ENCODE measurements at regions not wholly inside any gene's neighbourhood (a gene's known extent, or its start where the extent isn't known, plus 50 kb on each side); places are given as distances from the start of the nearest gene placed in this dataset.

DNA sequence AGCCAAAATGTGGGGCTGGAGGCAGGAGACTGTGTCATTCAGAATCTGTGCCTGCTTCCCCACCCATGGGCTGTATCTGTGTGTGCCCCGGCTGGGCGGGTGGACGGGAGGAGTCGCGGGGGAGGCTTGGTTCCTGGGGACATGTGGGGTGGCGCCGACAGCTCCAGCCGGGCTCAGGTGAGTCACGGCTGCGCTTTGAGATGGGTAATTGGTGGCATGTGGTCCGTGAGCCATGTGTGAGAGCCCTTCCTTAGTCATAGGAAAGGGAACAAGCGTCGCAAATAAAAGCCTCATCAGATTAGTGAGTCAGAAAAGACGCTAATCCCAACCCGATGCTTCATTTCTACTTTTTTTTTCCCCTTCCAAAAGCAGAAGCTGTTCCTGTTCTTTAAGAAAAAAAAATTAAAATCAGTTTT lies 118.6 kb upstream of the ZNF536 start (continued):
- TF ChIP-seq ZNF621 (tag by site-specific recombination; IDR thresholded peaks at IDR 0.05) (no peak), ZNF174 (tag by site-specific recombination; IDR thresholded peaks at IDR 0.05) (no peak), ZNF16 (tag by site-specific recombination; IDR thresholded peaks at IDR 0.05; ENCODE audit: low read depth) (no peak), ZNF292 (tag by site-specific recombination; IDR thresholded peaks at IDR 0.05; ENCODE audit: borderline replicate concordance, low read depth) (no peak), SALL2 (tag by site-specific recombination; IDR thresholded peaks at IDR 0.05; ENCODE audit: borderline replicate concordance) (no peak), ZNF510 (tag by site-specific recombination; IDR thresholded peaks at IDR 0.05; ENCODE audit: insufficient replicate concordance) (no peak), ZNF658 (tag by site-specific recombination; IDR thresholded peaks at IDR 0.05) (no peak), KLF9 (tag by site-specific recombination; IDR thresholded peaks at IDR 0.05; ENCODE audit: low read depth) (peak; percentile 9; the same call in 1 of the 2 replicates), BCL11B (tag by site-specific recombination; IDR thresholded peaks at IDR 0.05; ENCODE audit: low read depth) (no peak), EGR2 (tag by site-specific recombination; IDR thresholded peaks at IDR 0.05; ENCODE audit: low read depth) (peak; percentile 92), ZNF610 (tag by site-specific recombination; IDR thresholded peaks at IDR 0.05; ENCODE audit: borderline replicate concordance) (no peak), ZNF175 (tag by site-specific recombination; IDR thresholded peaks at IDR 0.05) (no peak), GFI1B (tag by site-specific recombination; IDR thresholded peaks at IDR 0.05) (no peak), ZSCAN23 (tag by site-specific recombination; IDR thresholded peaks at IDR 0.05) (no peak), ZNF548 (tag by site-specific recombination; IDR thresholded peaks at IDR 0.05) (no peak), ZEB2 (tag by site-specific recombination; IDR thresholded peaks at IDR 0.05) (peak; percentile 88), ZBTB21 (tag by site-specific recombination; IDR thresholded peaks at IDR 0.05) (peak; percentile 38), ZNF350 (tag by site-specific recombination; IDR thresholded peaks at IDR 0.05) (no peak)
- TF ChIP-seq, protein P1, sequence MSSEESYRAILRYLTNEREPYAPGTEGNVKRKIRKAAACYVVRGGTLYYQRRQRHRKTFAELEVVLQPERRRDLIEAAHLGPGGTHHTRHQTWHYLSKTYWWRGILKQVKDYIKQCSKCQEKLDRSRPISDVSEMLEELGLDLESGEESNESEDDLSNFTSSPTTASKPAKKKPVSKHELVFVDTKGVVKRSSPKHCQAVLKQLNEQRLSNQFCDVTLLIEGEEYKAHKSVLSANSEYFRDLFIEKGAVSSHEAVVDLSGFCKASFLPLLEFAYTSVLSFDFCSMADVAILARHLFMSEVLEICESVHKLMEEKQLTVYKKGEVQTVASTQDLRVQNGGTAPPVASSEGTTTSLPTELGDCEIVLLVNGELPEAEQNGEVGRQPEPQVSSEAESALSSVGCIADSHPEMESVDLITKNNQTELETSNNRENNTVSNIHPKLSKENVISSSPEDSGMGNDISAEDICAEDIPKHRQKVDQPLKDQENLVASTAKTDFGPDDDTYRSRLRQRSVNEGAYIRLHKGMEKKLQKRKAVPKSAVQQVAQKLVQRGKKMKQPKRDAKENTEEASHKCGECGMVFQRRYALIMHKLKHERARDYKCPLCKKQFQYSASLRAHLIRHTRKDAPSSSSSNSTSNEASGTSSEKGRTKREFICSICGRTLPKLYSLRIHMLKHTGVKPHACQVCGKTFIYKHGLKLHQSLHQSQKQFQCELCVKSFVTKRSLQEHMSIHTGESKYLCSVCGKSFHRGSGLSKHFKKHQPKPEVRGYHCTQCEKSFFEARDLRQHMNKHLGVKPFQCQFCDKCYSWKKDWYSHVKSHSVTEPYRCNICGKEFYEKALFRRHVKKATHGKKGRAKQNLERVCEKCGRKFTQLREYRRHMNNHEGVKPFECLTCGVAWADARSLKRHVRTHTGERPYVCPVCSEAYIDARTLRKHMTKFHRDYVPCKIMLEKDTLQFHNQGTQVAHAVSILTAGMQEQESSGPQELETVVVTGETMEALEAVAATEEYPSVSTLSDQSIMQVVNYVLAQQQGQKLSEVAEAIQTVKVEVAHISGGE (tag by site-specific recombination; conservative IDR thresholded peaks at IDR 0.05; ENCODE audit: low read depth) = no peak
- TF ChIP-seq, protein P2, sequence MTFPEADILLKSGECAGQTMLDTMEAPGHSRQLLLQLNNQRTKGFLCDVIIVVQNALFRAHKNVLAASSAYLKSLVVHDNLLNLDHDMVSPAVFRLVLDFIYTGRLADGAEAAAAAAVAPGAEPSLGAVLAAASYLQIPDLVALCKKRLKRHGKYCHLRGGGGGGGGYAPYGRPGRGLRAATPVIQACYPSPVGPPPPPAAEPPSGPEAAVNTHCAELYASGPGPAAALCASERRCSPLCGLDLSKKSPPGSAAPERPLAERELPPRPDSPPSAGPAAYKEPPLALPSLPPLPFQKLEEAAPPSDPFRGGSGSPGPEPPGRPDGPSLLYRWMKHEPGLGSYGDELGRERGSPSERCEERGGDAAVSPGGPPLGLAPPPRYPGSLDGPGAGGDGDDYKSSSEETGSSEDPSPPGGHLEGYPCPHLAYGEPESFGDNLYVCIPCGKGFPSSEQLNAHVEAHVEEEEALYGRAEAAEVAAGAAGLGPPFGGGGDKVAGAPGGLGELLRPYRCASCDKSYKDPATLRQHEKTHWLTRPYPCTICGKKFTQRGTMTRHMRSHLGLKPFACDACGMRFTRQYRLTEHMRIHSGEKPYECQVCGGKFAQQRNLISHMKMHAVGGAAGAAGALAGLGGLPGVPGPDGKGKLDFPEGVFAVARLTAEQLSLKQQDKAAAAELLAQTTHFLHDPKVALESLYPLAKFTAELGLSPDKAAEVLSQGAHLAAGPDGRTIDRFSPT (tag by site-specific recombination; IDR thresholded peaks at IDR 0.05) = peak; percentile 86
- TF ChIP-seq, protein P3, sequence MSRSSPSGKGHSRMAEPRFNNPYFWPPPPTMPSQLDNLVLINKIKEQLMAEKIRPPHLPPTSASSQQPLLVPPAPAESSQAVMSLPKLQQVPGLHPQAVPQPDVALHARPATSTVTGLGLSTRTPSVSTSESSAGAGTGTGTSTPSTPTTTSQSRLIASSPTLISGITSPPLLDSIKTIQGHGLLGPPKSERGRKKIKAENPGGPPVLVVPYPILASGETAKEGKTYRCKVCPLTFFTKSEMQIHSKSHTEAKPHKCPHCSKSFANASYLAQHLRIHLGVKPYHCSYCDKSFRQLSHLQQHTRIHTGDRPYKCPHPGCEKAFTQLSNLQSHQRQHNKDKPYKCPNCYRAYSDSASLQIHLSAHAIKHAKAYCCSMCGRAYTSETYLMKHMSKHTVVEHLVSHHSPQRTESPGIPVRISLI (tag by site-specific recombination; IDR thresholded peaks at IDR 0.05) = peak; percentile 60; the same call in 1 of the 2 replicates
- TF ChIP-seq, protein P4, sequence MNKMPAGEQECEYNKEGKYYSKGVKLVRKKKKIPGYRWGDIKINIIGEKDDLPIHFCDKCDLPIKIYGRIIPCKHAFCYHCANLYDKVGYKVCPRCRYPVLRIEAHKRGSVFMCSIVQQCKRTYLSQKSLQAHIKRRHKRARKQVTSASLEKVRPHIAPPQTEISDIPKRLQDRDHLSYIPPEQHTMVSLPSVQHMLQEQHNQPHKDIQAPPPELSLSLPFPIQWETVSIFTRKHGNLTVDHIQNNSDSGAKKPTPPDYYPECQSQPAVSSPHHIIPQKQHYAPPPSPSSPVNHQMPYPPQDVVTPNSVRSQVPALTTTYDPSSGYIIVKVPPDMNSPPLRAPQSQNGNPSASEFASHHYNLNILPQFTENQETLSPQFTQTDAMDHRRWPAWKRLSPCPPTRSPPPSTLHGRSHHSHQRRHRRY (tag by site-specific recombination; IDR thresholded peaks at IDR 0.05) = no peak
- TF ChIP-seq, protein P5, sequence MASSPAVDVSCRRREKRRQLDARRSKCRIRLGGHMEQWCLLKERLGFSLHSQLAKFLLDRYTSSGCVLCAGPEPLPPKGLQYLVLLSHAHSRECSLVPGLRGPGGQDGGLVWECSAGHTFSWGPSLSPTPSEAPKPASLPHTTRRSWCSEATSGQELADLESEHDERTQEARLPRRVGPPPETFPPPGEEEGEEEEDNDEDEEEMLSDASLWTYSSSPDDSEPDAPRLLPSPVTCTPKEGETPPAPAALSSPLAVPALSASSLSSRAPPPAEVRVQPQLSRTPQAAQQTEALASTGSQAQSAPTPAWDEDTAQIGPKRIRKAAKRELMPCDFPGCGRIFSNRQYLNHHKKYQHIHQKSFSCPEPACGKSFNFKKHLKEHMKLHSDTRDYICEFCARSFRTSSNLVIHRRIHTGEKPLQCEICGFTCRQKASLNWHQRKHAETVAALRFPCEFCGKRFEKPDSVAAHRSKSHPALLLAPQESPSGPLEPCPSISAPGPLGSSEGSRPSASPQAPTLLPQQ (tag by site-specific recombination; IDR thresholded peaks at IDR 0.05) = 0 out of 2 replicates have a peak, but pooled peaks have one; percentile 12
- TF ChIP-seq, protein P6, sequence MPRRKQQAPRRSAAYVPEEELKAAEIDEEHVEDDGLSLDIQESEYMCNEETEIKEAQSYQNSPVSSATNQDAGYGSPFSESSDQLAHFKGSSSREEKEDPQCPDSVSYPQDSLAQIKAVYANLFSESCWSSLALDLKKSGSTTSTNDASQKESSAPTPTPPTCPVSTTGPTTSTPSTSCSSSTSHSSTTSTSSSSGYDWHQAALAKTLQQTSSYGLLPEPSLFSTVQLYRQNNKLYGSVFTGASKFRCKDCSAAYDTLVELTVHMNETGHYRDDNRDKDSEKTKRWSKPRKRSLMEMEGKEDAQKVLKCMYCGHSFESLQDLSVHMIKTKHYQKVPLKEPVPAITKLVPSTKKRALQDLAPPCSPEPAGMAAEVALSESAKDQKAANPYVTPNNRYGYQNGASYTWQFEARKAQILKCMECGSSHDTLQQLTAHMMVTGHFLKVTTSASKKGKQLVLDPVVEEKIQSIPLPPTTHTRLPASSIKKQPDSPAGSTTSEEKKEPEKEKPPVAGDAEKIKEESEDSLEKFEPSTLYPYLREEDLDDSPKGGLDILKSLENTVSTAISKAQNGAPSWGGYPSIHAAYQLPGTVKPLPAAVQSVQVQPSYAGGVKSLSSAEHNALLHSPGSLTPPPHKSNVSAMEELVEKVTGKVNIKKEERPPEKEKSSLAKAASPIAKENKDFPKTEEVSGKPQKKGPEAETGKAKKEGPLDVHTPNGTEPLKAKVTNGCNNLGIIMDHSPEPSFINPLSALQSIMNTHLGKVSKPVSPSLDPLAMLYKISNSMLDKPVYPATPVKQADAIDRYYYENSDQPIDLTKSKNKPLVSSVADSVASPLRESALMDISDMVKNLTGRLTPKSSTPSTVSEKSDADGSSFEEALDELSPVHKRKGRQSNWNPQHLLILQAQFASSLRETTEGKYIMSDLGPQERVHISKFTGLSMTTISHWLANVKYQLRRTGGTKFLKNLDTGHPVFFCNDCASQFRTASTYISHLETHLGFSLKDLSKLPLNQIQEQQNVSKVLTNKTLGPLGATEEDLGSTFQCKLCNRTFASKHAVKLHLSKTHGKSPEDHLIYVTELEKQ (tag by site-specific recombination; IDR thresholded peaks at IDR 0.05; ENCODE audit: borderline replicate concordance) = peak; percentile 72; the same call in 1 of the 2 replicates
- TF ChIP-seq, protein P7, sequence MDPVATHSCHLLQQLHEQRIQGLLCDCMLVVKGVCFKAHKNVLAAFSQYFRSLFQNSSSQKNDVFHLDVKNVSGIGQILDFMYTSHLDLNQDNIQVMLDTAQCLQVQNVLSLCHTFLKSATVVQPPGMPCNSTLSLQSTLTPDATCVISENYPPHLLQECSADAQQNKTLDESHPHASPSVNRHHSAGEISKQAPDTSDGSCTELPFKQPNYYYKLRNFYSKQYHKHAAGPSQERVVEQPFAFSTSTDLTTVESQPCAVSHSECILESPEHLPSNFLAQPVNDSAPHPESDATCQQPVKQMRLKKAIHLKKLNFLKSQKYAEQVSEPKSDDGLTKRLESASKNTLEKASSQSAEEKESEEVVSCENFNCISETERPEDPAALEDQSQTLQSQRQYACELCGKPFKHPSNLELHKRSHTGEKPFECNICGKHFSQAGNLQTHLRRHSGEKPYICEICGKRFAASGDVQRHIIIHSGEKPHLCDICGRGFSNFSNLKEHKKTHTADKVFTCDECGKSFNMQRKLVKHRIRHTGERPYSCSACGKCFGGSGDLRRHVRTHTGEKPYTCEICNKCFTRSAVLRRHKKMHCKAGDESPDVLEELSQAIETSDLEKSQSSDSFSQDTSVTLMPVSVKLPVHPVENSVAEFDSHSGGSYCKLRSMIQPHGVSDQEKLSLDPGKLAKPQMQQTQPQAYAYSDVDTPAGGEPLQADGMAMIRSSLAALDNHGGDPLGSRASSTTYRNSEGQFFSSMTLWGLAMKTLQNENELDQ (tag by site-specific recombination; IDR thresholded peaks at IDR 0.05; ENCODE audit: low read depth) = no peak
